Psoas muscle (tissue), 7 donors: ENCODE measurements at regions not wholly inside any gene's neighbourhood (a gene's known extent, or its start where the extent isn't known, plus 50 kb on each side); places are given as distances from the start of the nearest gene placed in this dataset.

ENCODE experiments used
- ATAC-seq, 4 donors: fragments of 200-7000 bp; cut with Tn5 transposase; one replicate each; pipeline ENCODE4 v1.9.1; 2020; ENCODE audit warnings: moderate library complexity in 3 of 4, mild to moderate bottlenecking in 2 of 4
- DNase-seq, 2 donors: peaks; one replicate each; pipeline ENCODE4 v3.0.0-alpha.2; 2020
- H3K27ac ChIP-seq: fragments of 200-600 bp; one replicate; pipeline ENCODE4 v1.8.0; 2022
- H3K27me3 ChIP-seq, 3 donors: fragments of 200-600 bp in 1 of 3; one replicate each; pipeline versions ENCODE4 v1.6.1 to v1.8.0; 2013 to 2022; ENCODE audit warnings: low read length in 2 of 3, mild to moderate bottlenecking in 2 of 3, moderate library complexity in 1 of 3; ENCODE audit not compliant: insufficient read depth in 3 of 3
- H3K36me3 ChIP-seq, 2 donors: fragments of 200-600 bp in 1 of 2; one replicate each; pipeline versions ENCODE4 v1.6.1 to v1.8.0; 2013 to 2022; ENCODE audit warnings: low read depth in 1 of 2, mild to moderate bottlenecking in 1 of 2, moderate library complexity in 1 of 2; ENCODE audit not compliant: insufficient read depth in 1 of 2
- H3K4me1 ChIP-seq: fragments of 200-600 bp; one replicate; pipeline ENCODE4 v1.8.0; 2022
- H3K4me3 ChIP-seq: fragments of 200-600 bp; one replicate; pipeline ENCODE4 v1.8.0; 2022; ENCODE audit warnings: mild to moderate bottlenecking
- H3K9me3 ChIP-seq: fragments of 200-600 bp; one replicate; pipeline ENCODE4 v1.8.0; 2022
- CTCF ChIP-seq: fragments of 200-600 bp; IDR thresholded peaks from one replicate; pipeline ENCODE4 v1.8.0; 2022; ENCODE audit warnings: antibody characterized with exemption
- WGBS, 3 donors: extraction: QIAGEN DNeasy Blood & Tissue Kit; methylation state at CpG; one replicate each; pipeline versions ENCODE4 v1.1.6 to v1.1.7; 2013; 5-methylcytosine and 5-hydroxymethylcytosine counted together
- intact Hi-C, 2 donors: fragments of 100-400 bp; cut with DNase I; formaldehyde crosslinking; loops; one replicate each; pipeline versions ENCODE4 v1.11.0 to v1.14.2; 2022
- donor health status: healthy with polysubstance abuse.
- donor health status: DM: no; HTN: no; CAD: no; lungs with moderate emphysema.
- donor health status: Bipolar disorder and iron deficiency.
- donor health status: healthy.
- donor health status: DM: yes; HTN: yes; CAD: no.
- donor health status: DM: no; HTN: no; CAD: no.
- donor health status: DM: yes; HTN: yes; CAD: no.

GRCh38 chr5:165152058-165152457 is 1646.6 kb downstream of the MAT2B start:
- WGBS, 3 donors = 63 to 81% (median 72%) methylated on average over 2 of the region's 2 CpGs
- intact Hi-C loops = no loop called here
- Histone ChIP-seq H3K9me3 (no peaks in the 10 kb centered on the region), H3K4me1 (no peaks in the 10 kb centered on the region), H3K4me3 (no peak overlapping the region), H3K27ac (no peak overlapping the region), H3K36me3 (no peaks in the 10 kb centered on the region), H3K27me3 (no peaks in the 10 kb centered on the region)
- TF ChIP-seq CTCF = no peak
- ATAC-seq (no peak), DNase-seq (no peak)

GRCh38 chr5:165157219-165157618 is 1651.8 kb downstream of the MAT2B start:
- intact Hi-C loops = no loop called here
- H3K9me3 ChIP-seq = no peaks in the 10 kb centered on the region
- no peak overlapping the region for H3K27ac ChIP-seq
- H3K36me3 ChIP-seq = no peaks in the 10 kb centered on the region
- 64 to 77% (median 74%) methylated on average over 1 of the region's 1 CpG for WGBS, 3 donors
- ATAC-seq (no peak), DNase-seq (no peak)
- no peak for TF ChIP-seq CTCF
- no peak overlapping the region for H3K4me3 ChIP-seq
- H3K4me1 ChIP-seq = no peaks in the 10 kb centered on the region
- no peaks in the 10 kb centered on the region for H3K27me3 ChIP-seq

GRCh38 chr5:165161204-165161603 is 1655.8 kb downstream of the MAT2B start:
- 79 to 83% (median 80%) methylated on average over 6 of the region's 6 CpGs for WGBS, 3 donors
- H3K27me3 ChIP-seq = no peaks in the 10 kb centered on the region
- H3K27ac ChIP-seq = no peak overlapping the region
- H3K9me3 ChIP-seq = no peaks in the 10 kb centered on the region
- H3K4me1 ChIP-seq = no peaks in the 10 kb centered on the region
- TF ChIP-seq CTCF = no peak
- intact Hi-C loops = no loop called here
- H3K4me3 ChIP-seq = no peak overlapping the region
- H3K36me3 ChIP-seq = no peaks in the 10 kb centered on the region
- ATAC-seq (no peak), DNase-seq (no peak)

GRCh38 chr5:165163861-165164260 is 1658.4 kb downstream of the MAT2B start:
- ATAC-seq (no peak), DNase-seq (no peak)
- intact Hi-C loops = no loop called here
- no peaks in the 10 kb centered on the region for H3K9me3 ChIP-seq
- H3K4me3 ChIP-seq = no peak overlapping the region
- TF ChIP-seq CTCF = no peak
- no peaks in the 10 kb centered on the region for H3K27me3 ChIP-seq
- H3K36me3 ChIP-seq = no peaks in the 10 kb centered on the region
- no peaks in the 10 kb centered on the region for H3K4me1 ChIP-seq
- no peak overlapping the region for H3K27ac ChIP-seq
- 46 to 60% (median 51%) methylated on average over 2 of the region's 2 CpGs for WGBS, 3 donors

DNA sequence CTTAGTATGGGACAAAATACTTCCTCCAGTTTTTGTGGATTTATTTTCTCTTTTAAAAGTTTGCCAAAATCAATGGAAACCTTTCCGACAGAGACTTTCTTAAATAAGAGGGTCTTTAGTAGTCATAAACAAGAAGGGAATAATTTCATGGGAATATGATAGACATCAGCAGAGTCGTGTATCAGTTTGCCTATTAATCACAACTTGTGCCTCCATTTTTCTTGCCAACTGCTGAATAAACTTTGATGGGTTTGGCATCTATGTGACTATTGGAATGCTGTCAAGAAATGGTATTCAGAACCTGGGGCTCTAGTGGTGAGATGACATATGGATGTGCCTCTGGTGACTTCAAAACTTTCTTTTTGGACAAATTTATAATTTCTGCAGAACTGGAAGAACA is 1668.2 kb downstream of the MAT2B start:
- H3K27ac ChIP-seq = no peak overlapping the region
- H3K4me3 ChIP-seq = no peak overlapping the region
- no peak for DNase-seq
- no peaks in the 10 kb centered on the region for H3K4me1 ChIP-seq
- TF ChIP-seq CTCF = no peak
- no peaks in the 10 kb centered on the region for H3K27me3 ChIP-seq
- WGBS, 3 donors = 64 to 67% (median 66%) methylated on average over 2 of the region's 2 CpGs
- H3K9me3 ChIP-seq = no peaks in the 10 kb centered on the region
- H3K36me3 ChIP-seq = no peaks in the 10 kb centered on the region
- no peak for ATAC-seq
- intact Hi-C loops = no loop called here
